ENCODE measurements at regions not wholly inside any gene's neighbourhood (a gene's known extent, or its start where the extent isn't known, plus 50 kb on each side); places are given as distances from the start of the nearest gene placed in this dataset.

DNA sequence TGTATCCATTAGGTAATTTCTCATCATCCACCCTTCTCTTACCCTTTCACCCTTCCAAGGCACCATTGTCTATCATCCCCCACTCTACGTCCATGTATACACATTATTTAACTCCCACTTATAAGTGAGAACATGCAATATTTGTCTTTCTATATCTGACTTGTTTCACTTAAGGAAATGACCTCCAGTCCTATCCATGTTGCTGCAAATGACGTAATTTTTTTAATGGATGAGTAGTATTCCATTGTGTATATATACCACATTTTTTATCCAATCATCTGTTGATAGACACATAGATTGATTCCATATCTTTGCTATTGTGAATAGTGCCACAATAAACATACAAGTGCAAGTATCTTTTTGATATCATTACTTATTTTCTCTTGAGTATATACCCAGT lies 322.9 kb upstream of the CXADR start:
- DNase-seq (no peak), ATAC-seq (no peak)
- WGBS, 4 donors, result 79 to 83% (median 81%) methylated on average over 2 of the region's 2 CpGs
- intact Hi-C loops (cut with DNase I), result no loop called here
- Histone ChIP-seq H3K4me3 (no peak overlapping the region), H3K4me1 (no peaks in the 10 kb centered on the region), H3K9me3 (peaks cover 0 to 55% (median 17%) of the 10 kb centered on the region in 12 donors), H3K27ac (no peak overlapping the region), H3K36me3 (no peaks in the 10 kb centered on the region), H3K27me3 (no peaks in the 10 kb centered on the region)
- TF ChIP-seq, protein P1, sequence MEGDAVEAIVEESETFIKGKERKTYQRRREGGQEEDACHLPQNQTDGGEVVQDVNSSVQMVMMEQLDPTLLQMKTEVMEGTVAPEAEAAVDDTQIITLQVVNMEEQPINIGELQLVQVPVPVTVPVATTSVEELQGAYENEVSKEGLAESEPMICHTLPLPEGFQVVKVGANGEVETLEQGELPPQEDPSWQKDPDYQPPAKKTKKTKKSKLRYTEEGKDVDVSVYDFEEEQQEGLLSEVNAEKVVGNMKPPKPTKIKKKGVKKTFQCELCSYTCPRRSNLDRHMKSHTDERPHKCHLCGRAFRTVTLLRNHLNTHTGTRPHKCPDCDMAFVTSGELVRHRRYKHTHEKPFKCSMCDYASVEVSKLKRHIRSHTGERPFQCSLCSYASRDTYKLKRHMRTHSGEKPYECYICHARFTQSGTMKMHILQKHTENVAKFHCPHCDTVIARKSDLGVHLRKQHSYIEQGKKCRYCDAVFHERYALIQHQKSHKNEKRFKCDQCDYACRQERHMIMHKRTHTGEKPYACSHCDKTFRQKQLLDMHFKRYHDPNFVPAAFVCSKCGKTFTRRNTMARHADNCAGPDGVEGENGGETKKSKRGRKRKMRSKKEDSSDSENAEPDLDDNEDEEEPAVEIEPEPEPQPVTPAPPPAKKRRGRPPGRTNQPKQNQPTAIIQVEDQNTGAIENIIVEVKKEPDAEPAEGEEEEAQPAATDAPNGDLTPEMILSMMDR (IDR thresholded peaks at IDR 0.05), result no peak
- TF ChIP-seq POLR2A (IDR thresholded peaks at IDR 0.05), result no peak

DNA sequence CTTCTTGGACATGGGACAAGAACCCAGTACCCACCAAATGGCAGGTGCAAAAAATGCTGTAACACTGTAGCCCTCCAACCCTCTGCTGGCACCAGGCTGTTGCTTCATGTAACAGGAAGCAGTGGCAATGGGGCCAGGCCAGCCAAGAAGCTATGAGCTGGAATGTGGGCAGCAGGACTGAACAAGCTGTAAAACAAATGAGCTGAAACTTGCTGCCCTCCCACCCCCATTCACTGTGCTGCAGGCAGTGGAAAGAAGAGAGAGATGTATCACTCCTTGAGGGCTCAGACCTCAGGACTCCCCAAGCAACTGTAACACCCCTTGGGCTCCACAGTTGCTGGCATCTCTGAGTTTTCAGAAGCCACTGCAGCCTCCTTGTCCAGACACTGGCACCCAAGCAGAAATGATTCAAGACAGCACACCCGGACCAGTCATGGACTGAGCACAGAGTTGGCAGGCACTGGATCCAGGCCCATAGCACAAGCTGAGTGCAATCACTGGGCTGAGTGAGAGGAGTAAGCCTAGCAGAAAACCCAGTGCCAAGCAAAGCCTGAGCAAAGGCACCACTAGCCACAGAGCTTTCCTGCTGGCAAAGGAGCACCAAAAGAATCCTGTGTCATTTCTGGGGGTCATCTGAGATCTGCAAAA lies 321.4 kb upstream of the CXADR start:
- peaks cover 0 to 45% (median 14%) of the 10 kb centered on the region in 12 donors for H3K9me3 ChIP-seq
- intact Hi-C loops (cut with DNase I), result no loop called here
- WGBS, 4 donors, result 79 to 100% (median 86%) methylated on average over 1 of the region's 1 CpG

DNA sequence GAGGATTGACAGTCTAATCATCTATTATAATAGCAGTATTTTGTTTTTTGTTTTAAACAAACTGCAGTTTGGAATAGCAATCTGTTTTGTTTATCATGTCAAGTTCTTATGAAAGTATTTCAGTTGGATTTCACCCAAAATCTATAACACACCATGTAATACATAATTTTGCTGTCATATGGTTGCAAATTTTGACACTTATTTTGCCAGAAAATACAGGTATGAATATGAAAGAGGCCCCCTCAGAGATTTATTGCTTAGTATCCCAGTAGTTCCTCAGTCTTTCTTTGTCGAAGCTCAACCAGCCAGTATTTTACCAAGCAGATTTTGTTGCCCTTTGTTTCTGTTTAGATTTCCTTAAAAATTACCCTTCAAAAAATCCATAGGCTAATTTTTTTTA lies 317.5 kb upstream of the CXADR start:
- intact Hi-C loops (cut with DNase I), result no loop called here
- Histone ChIP-seq H3K4me1 (peaks cover 0 to 8% (median 0%) of the 10 kb centered on the region in 12 donors), H3K27me3 (no peaks in the 10 kb centered on the region), H3K9me3 (peaks cover 0 to 24% (median 8%) of the 10 kb centered on the region in 12 donors), H3K4me3 (no peak overlapping the region), H3K36me3 (no peaks in the 10 kb centered on the region), H3K27ac (no peak overlapping the region)
- WGBS, 4 donors, result 65 to 77% (median 75%) methylated on average over 1 of the region's 1 CpG
- no peak for TF ChIP-seq POLR2A (IDR thresholded peaks at IDR 0.05)
- TF ChIP-seq, protein P1 (IDR thresholded peaks at IDR 0.05), result no peak
- no peak for DNase-seq
- no peak for ATAC-seq

More for the DNA sequence above, 321.4 kb upstream of the CXADR start:
- DNase-seq (no peak), ATAC-seq (no peak)
- H3K27ac ChIP-seq, result no peak overlapping the region
- no peaks in the 10 kb centered on the region for H3K36me3 ChIP-seq
- H3K4me3 ChIP-seq, result no peak overlapping the region
- H3K4me1 ChIP-seq, result peaks cover 0 to 1% (median 0%) of the 10 kb centered on the region in 12 donors
- no peaks in the 10 kb centered on the region for H3K27me3 ChIP-seq
- TF ChIP-seq, protein P1 (IDR thresholded peaks at IDR 0.05), result no peak
- TF ChIP-seq POLR2A (IDR thresholded peaks at IDR 0.05), result no peak

DNA sequence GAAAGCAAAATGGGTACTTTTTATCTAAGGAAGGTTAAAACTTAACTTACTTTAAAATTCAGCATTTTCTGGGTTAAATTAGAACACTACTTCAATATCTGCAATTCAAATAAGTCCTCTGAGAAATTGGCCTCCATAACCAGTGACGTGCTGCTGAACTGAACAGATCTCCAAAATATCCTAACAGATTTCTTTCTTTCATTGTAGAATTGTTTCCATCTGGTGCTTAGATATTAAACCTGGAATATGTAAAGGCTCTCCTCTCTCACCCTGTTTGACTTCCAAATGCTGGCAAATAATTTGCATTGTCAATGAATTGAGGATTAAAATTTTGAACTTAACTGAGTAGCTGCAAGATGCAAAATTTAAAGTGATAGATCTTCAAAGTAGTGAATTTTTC lies 316.9 kb upstream of the CXADR start:
- Histone ChIP-seq H3K4me3 (no peak overlapping the region), H3K4me1 (peaks cover 0 to 8% (median 0%) of the 10 kb centered on the region in 12 donors), H3K36me3 (no peaks in the 10 kb centered on the region), H3K27ac (no peak overlapping the region), H3K27me3 (no peaks in the 10 kb centered on the region), H3K9me3 (peaks cover 0 to 18% (median 2%) of the 10 kb centered on the region in 12 donors)
- no peak for TF ChIP-seq POLR2A (IDR thresholded peaks at IDR 0.05)
- TF ChIP-seq, protein P1 (IDR thresholded peaks at IDR 0.05), result no peak
- DNase-seq (no peak), ATAC-seq (no peak)
- WGBS, 4 donors, result 0 to 34% (median 30%) methylated on average over 1 of the region's 1 CpG
- intact Hi-C loops (cut with DNase I), result no loop called here

Measured in heart left ventricle (tissue), 16 donors.